ENCODE measurements at regions not wholly inside any gene's neighbourhood (a gene's known extent, or its start where the extent isn't known, plus 50 kb on each side); places are given as distances from the start of the nearest gene placed in this dataset.
A peak's percentile ranks its signal among the peaks of the same experiment; 100 is the strongest.

DNA sequence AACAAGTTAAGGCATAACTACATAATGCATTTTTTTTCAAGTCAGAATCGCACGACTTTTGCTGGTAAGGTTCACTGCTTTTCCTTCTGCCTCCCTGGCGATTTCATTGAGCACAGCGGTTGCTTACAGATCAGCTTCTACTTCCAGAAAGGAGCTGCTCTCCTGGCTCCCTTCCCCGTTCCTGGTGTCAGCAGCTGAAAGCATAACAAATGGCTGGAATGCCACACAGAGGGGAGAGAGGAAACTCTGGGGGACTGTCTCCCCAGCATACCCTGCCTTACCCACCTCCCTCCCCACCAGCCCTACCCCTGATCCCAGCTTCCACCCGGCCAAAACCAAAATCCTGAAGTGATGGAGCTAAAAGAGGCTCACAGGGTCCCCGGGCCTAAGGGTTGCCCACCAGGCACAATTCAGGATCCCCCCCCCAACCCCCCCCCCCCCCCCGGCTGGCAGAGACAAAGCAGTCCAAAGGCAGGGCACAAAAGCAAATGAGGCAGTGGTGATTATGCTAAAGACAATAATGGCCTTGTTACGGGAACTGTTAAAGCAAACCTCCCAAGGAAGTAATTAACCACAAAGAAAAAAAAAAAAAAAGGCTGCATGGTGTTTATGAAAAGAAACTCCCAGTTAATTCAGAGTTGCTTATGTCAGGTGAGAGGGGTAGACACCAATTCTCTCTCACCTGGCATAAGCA, 126.1 kb upstream of the WWC1 start:
- DNase-seq (ENCODE audit: low spot score), result no peak

DNA sequence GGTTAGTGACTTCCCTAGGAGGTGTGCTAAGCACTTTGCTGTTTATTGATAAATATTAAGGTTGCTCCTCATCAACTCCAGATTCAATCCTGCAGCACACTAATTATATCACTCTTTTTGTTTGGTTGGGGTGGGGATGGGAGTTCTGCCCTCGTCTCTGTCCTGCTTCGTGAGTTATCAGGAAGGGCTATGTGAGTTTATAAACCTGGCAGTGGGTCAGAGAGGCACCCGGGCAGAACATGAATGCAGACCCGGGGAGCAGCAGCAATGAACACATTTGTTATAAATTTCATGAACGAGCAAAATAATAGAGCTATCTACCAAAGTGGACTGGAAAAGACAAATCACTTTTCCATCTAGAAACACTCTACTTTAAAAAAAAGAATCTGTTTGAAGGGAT, 125.5 kb upstream of the WWC1 start:
- no peak for DNase-seq (ENCODE audit: low spot score)

- DNase-seq (ENCODE audit: low spot score), result no peak
These were observed 124.1 kb upstream of the WWC1 start for GRCh38 chr5:168167338-168167737.

DNA sequence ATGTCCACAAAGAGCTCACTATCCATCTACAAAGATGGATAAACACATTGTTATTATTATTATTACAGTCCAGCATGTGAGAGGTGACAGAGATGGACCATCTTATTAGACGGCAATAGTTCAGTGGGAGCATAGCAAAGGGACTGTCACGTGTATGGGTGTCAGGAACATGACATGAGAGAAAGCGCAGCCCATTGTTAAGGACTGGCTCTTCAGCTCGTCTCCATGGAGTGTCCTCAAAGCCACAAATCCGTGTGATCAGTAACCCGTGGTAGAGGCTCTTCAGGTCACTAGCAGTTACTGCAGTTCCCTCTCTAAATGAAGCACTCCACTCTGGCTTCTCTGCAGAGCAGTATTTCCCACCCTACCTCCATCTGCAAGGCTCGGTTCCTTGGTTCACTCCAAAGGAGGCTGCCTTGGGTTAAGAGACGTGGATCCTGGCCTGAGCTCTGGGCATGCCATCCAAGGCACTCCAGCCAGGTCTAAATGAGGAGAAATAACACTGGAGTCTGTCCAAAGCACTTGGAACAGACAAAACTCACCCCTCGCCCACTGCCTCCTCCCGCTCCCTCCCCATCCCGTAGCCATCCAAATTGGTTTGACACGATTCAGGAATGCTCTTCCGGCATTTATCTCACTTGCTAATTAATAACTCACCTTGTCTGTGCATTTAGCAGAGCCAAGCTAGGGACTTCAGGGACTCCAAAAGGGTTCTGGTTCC, 122.3 kb upstream of the WWC1 start:
- no peak for DNase-seq (ENCODE audit: low spot score)

DNA sequence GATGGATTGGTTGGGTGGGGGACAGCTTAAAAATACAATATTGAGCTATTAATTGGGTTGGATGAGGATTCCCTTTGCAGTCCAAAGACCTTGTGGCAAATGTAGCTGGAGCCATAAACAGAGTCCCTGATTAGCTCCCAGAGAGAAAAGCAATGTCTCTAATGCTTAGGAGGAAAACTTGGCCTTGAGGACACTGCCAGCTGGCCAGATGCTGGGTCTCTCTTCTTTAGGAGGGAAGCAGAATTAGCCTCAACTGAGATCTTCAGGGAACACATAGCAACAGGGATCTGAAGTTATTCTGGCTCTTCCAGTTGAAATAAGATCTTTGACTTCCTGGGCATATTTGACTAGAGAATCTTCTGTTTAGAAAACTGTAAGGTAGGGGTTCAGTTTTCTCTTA, 121.7 kb upstream of the WWC1 start:
- DNase-seq (ENCODE audit: low spot score), result no peak

DNA sequence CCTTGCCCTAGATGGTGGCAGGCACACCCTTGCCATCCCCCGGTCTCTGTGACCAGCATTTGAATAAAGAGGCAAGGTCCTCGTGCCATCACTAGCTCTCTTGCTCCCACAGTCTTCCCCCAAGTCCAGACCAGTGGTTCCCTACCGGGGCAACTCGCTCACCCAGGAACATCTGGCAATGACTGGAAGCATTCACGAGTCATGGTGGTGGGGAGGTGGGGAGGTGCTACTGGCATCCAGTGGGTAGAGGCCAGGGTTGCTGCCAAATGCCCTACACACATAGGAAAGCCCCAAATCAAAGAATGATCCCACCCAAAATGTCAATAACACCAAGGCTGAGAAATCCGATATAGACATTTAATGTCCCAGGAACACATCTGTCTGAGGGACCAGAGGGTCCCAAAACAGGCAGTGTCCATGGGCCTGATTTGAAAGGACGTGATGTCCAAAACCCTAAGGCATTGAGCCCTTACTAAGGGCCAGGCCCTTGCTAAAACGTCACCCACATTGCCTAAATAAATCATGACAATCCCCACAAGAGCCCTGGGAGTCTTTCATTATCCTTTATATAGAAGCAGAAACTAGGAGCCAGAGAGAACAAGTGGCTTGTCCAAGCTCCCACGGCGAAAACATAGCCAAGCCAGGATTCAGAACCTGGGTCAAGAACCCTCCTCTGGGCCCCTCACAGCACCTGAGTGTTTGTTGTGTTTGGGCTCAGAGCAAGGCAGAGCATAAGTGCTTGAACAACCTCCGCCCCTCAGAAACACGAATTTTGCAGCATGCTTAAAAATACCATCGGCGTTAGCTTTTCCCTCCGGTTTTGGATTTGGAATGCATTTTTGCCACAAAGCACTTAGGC, 119.3 kb upstream of the WWC1 start:
- DNase-seq (ENCODE audit: low spot score), result no peak

DNA sequence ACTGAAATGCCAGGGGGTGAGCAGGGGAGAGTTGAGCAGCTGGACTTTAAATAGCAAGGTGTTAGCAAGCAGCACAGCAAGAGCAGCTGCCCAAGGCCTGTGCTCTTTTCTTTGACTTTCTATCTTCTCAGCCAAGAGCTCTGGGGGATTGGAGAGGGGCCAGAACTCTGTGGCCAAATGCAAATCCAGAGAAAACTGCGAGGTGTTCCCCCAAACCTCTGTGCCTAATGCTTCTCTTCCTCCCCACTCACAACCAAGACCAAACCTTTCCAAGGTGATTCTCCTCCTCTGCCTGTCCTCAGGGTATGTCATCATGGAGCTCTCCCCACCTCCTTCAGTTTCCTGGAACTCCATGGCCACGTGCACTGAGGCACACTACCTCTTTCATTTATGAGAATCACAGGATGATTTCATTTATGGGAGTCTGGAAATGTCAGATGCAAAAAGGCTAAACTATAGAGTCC, 118.7 kb upstream of the WWC1 start:
- DNase-seq (ENCODE audit: low spot score), result no peak

- no peak for DNase-seq (ENCODE audit: low spot score)
These were observed 117.1 kb upstream of the WWC1 start for GRCh38 chr5:168174376-168174775.

DNA sequence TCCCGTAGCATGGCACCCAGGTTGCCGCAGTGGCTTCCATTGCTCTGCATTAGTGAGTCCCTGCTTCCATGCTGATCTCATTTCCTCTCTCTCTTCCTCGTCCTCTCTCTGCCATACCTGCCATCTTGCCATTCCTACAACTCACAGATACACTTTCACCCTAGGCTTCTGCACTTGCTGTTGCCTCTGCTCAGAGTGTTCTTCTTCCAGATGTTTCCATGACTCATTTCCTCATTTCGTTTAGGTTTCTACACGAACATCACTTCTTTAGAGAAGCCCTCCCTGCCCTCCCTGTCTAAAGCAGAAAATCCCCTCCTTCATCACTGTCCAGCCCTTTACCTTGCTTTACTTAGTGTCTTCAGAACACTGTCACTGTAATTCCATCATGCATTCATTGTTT, 115.2 kb upstream of the WWC1 start:
- DNase-seq (ENCODE audit: low spot score), result peak; percentile 15

DNA sequence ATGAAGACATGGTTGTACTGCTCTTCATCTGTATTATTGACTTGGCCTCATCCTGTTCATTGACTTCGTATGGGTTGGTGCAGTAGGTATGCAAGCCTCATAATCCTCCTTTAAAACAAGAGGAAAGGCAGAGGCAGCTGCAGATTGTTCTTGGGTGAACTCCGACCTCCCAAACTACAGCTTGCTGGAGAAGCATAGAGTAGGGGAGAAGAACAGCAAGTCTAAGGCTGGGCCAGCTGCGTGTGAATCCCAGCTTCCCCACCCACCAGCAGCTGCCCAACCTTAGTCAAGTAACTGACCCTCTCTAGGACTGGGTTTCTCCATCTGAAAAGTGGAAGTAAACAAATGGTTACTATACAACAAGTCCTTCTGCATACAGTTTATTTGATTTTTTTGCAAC, 114.5 kb upstream of the WWC1 start:
- no peak for DNase-seq (ENCODE audit: low spot score)

DNA sequence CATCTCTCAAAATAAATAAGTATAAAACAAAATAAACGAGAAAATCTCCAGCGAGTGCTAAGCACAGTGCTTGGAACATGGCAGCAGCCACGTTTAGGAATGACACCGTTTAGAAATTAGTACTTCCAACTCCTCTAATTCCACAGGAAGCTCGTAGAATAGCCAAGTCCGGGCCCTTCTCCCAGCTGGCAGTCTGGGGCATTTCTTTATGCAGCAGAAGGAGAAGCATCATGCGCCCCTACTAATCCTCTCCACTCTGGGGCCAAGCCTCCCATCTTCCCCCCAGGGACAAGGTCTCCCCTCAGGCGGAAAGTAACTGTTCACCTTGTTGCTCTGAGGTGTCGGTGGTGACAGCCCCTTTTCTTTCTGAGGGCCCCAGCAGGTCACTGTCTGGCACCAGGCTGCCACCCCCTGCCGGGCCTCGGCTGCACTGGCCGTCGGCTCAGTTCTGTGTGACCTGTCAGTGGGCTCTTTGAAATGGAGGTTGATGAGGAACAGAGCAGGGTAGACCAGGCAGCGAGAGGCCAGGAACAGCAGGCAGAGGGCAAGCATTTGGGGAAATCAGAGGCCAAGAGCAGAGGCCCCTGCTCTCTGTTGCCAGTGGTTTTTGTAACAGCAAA, 113.5 kb upstream of the WWC1 start:
- no peak for DNase-seq (ENCODE audit: low spot score)

- DNase-seq (ENCODE audit: low spot score), result no peak
These were observed 112.3 kb upstream of the WWC1 start for GRCh38 chr5:168179192-168179593.

- no peak for DNase-seq (ENCODE audit: low spot score)
These were observed 109.2 kb upstream of the WWC1 start for GRCh38 chr5:168182269-168182668.

- no peak for DNase-seq (ENCODE audit: low spot score)
These were observed 107.3 kb upstream of the WWC1 start for GRCh38 chr5:168184103-168184502.

DNA sequence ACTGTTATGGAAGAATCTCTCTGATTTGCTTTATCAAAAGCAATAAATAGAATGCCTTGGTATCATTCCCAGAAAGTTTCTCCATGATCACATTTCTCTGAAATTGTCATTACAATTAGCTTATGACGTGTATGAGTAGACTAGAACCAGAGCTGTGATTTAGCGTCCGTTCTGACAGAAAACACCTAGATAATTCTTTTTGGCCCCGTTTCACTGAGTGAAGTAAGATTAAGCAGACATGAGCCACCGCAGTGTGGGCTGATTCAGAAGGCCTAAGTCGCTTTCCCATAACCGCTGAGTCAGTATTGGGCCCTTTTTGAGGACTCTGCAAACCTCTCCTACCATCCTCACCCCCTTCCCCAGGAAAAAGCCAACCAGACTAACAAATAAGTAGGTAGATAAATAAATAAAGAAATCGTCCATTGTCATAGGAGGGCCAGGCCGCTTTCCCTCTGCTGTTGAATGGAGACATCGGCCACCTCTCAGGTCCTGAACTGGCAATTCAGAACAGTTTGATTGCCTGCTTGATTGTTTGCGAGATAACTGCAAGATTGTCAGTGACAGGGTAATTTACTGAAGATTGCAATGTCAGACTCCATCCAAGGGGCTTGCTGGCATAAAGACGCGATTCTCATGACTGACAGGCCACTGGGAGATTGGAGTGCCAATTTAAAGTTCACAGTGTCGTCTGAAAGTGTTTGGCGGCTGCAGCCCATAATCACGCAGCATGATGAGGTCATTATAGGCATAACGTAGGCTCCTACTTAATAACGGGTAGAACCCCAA, 105.0 kb upstream of the WWC1 start:
- no peak for DNase-seq (ENCODE audit: low spot score)

GRCh38 chr5:168187614-168188013, 103.8 kb upstream of the WWC1 start:
- DNase-seq (ENCODE audit: low spot score), result no peak

GRCh38 chr5:168188182-168188581, 103.3 kb upstream of the WWC1 start:
- no peak for DNase-seq (ENCODE audit: low spot score)

DNA sequence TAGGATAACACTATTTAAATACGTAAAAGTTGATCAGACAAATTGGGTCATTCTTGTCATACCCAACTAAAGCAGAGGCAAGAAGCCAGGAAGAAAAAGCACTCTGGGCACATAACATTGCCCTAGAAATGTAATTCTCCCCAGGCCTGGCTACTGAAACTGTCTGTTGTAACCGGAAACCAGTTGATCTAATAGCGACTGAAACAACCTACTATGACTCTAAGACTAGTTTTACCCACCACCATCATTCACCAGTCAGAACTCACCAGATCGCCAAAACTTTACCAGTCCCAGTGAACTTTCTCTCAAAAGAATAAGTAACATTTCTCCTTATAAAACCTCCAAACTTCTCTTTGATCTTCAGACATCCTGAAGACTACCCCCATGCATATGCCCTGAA, 99.3 kb upstream of the WWC1 start:
- DNase-seq (ENCODE audit: low spot score), result no peak

DNA sequence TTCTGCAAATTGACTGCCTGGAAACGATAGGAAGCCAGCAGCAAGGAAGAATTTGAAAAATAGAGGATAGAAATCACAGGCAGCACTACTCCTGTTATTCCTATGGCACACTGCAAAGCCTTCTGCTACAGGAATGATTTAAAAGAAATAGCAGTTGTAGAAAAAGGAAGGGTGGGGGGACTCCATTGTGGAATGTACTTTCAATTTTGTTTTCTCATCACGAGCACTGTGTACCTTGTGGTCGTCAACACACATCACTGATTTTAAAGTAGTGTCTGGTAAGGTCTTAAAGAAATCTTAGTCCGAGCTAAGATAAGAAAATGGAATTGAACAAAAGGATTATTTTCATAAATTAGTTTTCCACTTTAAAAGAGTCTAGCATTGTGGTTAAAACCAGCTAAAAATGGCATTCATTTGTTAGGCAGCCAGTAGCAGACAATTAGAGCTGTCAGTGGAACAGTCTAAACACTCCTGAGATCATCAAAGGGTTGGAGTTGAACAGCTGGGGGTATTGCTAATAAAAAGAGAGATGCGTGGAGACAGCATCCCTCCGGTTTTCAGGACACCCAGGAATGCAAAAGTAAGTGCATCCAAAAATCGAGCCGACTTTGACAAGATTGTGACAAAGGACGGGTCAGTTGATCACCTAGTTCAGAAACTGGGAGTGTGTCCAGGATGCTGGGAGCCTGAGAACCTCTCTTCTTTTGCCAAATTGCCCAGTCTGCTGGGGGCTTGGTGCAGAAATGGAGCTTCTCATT, 97.8 kb upstream of the WWC1 start:
- DNase-seq (ENCODE audit: low spot score), result no peak

DNA sequence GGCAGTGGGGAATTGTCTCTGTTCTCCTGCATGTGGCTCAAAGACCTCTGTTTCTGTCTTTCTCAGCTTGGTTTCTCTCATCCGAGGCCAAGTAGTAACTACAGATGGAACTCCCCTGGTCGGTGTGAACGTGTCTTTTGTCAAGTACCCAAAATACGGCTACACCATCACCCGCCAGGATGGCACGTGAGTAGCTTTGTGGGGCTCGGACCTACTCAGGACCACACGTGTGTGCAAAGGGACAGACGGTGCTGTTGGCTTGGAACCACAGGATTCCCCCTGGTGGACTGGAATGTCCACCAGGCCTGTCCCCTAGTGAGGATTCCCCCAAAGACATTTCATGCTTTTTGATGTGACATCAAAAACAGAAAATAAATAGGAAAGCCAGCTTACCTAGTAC, 96.3 kb upstream of the WWC1 start:
- DNase-seq (ENCODE audit: low spot score), result no peak

DNA sequence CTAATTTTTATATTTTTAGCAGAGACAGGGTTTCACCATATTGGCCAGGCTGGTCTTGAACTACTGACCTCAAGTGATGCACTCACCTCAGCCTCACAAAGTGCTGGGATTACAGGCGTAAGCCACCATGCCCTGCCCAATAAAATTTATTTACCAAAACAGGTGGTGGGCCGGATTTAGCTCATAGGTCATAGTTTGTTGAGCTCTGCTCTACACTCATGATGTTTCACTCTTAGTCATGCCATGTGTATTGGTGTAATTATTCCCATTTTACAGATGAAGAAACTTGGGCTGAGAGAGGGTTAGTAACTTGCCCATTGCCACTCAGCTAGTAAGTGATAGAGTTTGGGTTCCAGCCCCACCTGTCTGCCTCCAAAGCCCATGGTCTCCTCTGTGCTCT, 93.1 kb upstream of the WWC1 start:
- DNase-seq (ENCODE audit: low spot score), result no peak

Measured in GM03348 (cell line).